Psoas muscle (tissue), 7 donors: ENCODE measurements at regions not wholly inside any gene's neighbourhood (a gene's known extent, or its start where the extent isn't known, plus 50 kb on each side); places are given as distances from the start of the nearest gene placed in this dataset.

Experiments
- ATAC-seq, 4 donors: fragments of 200-7000 bp; cut with Tn5 transposase; one replicate each; pipeline ENCODE4 v1.9.1; 2020; ENCODE audit warnings: moderate library complexity in 3 of 4, mild to moderate bottlenecking in 2 of 4
- DNase-seq, 2 donors: peaks; one replicate each; pipeline ENCODE4 v3.0.0-alpha.2; 2020
- H3K27ac ChIP-seq: fragments of 200-600 bp; one replicate; pipeline ENCODE4 v1.8.0; 2022
- H3K27me3 ChIP-seq, 3 donors: fragments of 200-600 bp in 1 of 3; one replicate each; pipeline versions ENCODE4 v1.6.1 to v1.8.0; 2013 to 2022; ENCODE audit warnings: low read length in 2 of 3, mild to moderate bottlenecking in 2 of 3, moderate library complexity in 1 of 3; ENCODE audit not compliant: insufficient read depth in 3 of 3
- H3K36me3 ChIP-seq, 2 donors: fragments of 200-600 bp in 1 of 2; one replicate each; pipeline versions ENCODE4 v1.6.1 to v1.8.0; 2013 to 2022; ENCODE audit warnings: low read depth in 1 of 2, mild to moderate bottlenecking in 1 of 2, moderate library complexity in 1 of 2; ENCODE audit not compliant: insufficient read depth in 1 of 2
- H3K4me1 ChIP-seq: fragments of 200-600 bp; one replicate; pipeline ENCODE4 v1.8.0; 2022
- H3K4me3 ChIP-seq: fragments of 200-600 bp; one replicate; pipeline ENCODE4 v1.8.0; 2022; ENCODE audit warnings: mild to moderate bottlenecking
- H3K9me3 ChIP-seq: fragments of 200-600 bp; one replicate; pipeline ENCODE4 v1.8.0; 2022
- CTCF ChIP-seq: fragments of 200-600 bp; IDR thresholded peaks from one replicate; pipeline ENCODE4 v1.8.0; 2022; ENCODE audit warnings: antibody characterized with exemption
- WGBS, 3 donors: extraction: QIAGEN DNeasy Blood & Tissue Kit; methylation state at CpG; one replicate each; pipeline versions ENCODE4 v1.1.6 to v1.1.7; 2013; 5-methylcytosine and 5-hydroxymethylcytosine counted together
- intact Hi-C, 2 donors: fragments of 100-400 bp; cut with DNase I; formaldehyde crosslinking; loops; one replicate each; pipeline versions ENCODE4 v1.11.0 to v1.14.2; 2022
- donor health status: healthy with polysubstance abuse.
- donor health status: DM: no; HTN: no; CAD: no; lungs with moderate emphysema.
- donor health status: Bipolar disorder and iron deficiency.
- donor health status: healthy.
- donor health status: DM: yes; HTN: yes; CAD: no.
- donor health status: DM: no; HTN: no; CAD: no.
- donor health status: DM: yes; HTN: yes; CAD: no.

GRCh38 chr6:126553854-126554253, 213.9 kb downstream of the CENPW start:
- H3K27me3 ChIP-seq, result peaks cover 0 to 1% (median 0%) of the 10 kb centered on the region in 3 donors
- no peak overlapping the region for H3K27ac ChIP-seq
- WGBS, 3 donors, result 82 to 90% (median 88%) methylated on average over 1 of the region's 1 CpG
- H3K4me1 ChIP-seq, result no peaks in the 10 kb centered on the region
- no peak overlapping the region for H3K4me3 ChIP-seq
- TF ChIP-seq CTCF, result no peak
- H3K9me3 ChIP-seq, result no peaks in the 10 kb centered on the region
- DNase-seq, result no peak
- no peak for ATAC-seq
- H3K36me3 ChIP-seq, result no peaks in the 10 kb centered on the region
- intact Hi-C loops, result no loop called here

GRCh38 chr6:126570507-126570906, 230.6 kb downstream of the CENPW start:
- DNase-seq (no peak), ATAC-seq (no peak)
- intact Hi-C loops, result no loop called here
- Histone ChIP-seq H3K4me1 (no peaks in the 10 kb centered on the region), H3K27me3 (no peaks in the 10 kb centered on the region), H3K9me3 (peaks cover 3% of the 10 kb centered on the region), H3K4me3 (no peak overlapping the region), H3K36me3 (no peaks in the 10 kb centered on the region), H3K27ac (no peak overlapping the region)
- TF ChIP-seq CTCF, result no peak
- WGBS, 3 donors, result 92 to 100% (median 94%) methylated on average over 1 of the region's 1 CpG

GRCh38 chr6:126574301-126574700, 234.4 kb downstream of the CENPW start:
- Histone ChIP-seq H3K9me3 (no peaks in the 10 kb centered on the region), H3K4me1 (no peaks in the 10 kb centered on the region), H3K27ac (no peak overlapping the region), H3K36me3 (no peaks in the 10 kb centered on the region), H3K27me3 (no peaks in the 10 kb centered on the region), H3K4me3 (no peak overlapping the region)
- DNase-seq (no peak), ATAC-seq (no peak)
- TF ChIP-seq CTCF, result no peak
- intact Hi-C loops, result no loop called here
- WGBS, 3 donors, result 51 to 68% (median 68%) methylated on average over 1 of the region's 1 CpG

DNA sequence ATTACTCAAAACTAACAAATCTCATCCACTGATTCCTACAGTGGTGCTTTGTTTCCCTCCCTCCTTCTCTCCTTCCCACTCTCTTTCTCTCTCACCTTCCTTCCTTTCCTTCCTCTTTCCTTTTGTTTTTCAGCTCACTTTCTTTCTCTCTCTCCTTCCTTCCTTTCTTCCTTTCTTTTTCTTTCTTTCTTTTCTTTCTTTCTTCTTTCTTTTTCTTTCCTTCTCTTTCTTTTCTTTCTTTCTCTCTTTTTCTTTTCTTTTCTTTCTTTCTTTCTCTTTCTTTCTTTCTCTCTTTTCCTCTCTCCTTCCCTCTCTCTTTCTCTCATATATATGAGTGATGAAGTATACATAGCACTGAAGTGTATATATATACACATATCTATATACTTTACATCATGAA, 241.4 kb downstream of the CENPW start:
- Histone ChIP-seq H3K27ac (no peak overlapping the region), H3K9me3 (no peaks in the 10 kb centered on the region), H3K4me1 (no peaks in the 10 kb centered on the region), H3K4me3 (no peak overlapping the region), H3K27me3 (no peaks in the 10 kb centered on the region), H3K36me3 (no peaks in the 10 kb centered on the region)
- ATAC-seq, result no peak
- intact Hi-C loops, result no loop called here
- DNase-seq, result no peak
- TF ChIP-seq CTCF, result no peak

DNA sequence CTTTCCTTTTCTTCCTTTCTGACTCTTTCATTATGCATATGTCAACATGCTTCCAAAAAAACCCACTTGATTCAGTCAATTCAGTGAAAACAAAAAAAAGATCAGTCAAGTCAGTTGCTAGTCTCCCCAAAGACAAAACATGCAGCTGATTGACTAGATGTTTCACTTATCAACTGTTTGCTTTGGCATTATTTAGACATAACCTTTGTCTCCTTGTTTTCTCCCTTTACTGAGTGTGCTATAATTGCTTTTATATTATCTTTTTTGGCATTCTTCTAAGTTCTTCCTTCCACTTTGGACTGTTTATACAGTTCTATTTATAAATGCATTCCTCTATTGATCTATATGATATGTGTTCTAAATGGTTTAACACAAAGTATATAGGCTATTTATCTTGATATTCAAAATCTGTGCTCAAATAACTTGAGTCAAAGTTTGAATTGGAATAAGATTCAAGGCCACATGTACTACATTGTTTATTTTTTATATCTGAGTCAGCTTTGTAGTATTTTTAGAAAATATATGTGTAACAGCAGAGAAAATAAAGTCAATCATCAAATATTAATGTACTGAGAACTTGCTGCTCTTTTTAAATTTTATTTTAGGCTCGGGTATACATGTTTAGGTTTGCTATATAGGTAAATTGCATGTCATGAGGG, 260.5 kb downstream of the CENPW start:
- H3K27me3 ChIP-seq, result no peaks in the 10 kb centered on the region
- DNase-seq, result no peak
- WGBS, 3 donors, result 68 to 91% (median 80%) methylated on average over 1 of the region's 1 CpG
- TF ChIP-seq CTCF, result no peak
- H3K36me3 ChIP-seq, result no peaks in the 10 kb centered on the region
- intact Hi-C loops, result no loop called here
- ATAC-seq, result no peak
- H3K4me1 ChIP-seq, result no peaks in the 10 kb centered on the region
- no peaks in the 10 kb centered on the region for H3K9me3 ChIP-seq
- H3K4me3 ChIP-seq, result no peak overlapping the region
- no peak overlapping the region for H3K27ac ChIP-seq
